ENCODE measurements at regions not wholly inside any gene's neighbourhood (a gene's known extent, or its start where the extent isn't known, plus 50 kb on each side); places are given as distances from the start of the nearest gene placed in this dataset.

DNA sequence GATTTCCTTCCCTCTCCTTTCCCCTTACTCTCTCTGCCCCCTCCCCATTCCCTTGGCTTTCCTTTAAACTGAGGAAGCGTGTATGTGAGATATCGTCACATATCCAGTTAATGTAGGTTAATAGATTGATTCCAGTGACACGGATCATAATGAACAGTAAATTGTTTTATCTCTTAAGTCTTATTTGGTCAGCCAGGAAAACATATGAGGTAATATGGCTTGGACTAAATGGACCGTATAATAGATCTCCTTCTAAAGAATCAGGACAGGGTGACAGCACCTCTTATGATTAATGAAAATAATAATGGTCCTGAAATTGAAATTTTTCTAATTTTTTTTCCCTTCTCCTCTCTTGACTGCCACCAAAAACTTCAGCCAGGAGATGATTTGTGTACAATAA is 779.8 kb upstream of the NR2F2 start:
- no peak for TF ChIP-seq FOXJ3 (CRISPR knock-in tag; IDR thresholded peaks at IDR 0.05)
- TF ChIP-seq, protein P1, sequence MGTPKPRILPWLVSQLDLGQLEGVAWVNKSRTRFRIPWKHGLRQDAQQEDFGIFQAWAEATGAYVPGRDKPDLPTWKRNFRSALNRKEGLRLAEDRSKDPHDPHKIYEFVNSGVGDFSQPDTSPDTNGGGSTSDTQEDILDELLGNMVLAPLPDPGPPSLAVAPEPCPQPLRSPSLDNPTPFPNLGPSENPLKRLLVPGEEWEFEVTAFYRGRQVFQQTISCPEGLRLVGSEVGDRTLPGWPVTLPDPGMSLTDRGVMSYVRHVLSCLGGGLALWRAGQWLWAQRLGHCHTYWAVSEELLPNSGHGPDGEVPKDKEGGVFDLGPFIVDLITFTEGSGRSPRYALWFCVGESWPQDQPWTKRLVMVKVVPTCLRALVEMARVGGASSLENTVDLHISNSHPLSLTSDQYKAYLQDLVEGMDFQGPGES (IDR thresholded peaks at IDR 0.05; ENCODE audit: low read depth, low read length): no peak
- TF ChIP-seq REST (IDR thresholded peaks at IDR 0.05; ENCODE audit: low read depth, low read length): no peak
- TF ChIP-seq POLR2AphosphoS5 (IDR thresholded peaks at IDR 0.05; ENCODE audit: low read depth, low read length): no peak
- TF ChIP-seq CTCF (IDR thresholded peaks at IDR 0.05): no peak
- no peak for TF ChIP-seq FOSL2 (IDR thresholded peaks at IDR 0.05; ENCODE audit: borderline replicate concordance, low read depth)
- TF ChIP-seq PBX3 (IDR thresholded peaks at IDR 0.05): no peak
- TF ChIP-seq, protein P2, sequence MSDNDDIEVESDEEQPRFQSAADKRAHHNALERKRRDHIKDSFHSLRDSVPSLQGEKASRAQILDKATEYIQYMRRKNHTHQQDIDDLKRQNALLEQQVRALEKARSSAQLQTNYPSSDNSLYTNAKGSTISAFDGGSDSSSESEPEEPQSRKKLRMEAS (IDR thresholded peaks at IDR 0.05; ENCODE audit: low read depth): no peak
- no peak for TF ChIP-seq ZBTB33 (IDR thresholded peaks at IDR 0.05; ENCODE audit: borderline replicate concordance, low read depth)
- no peak for TF ChIP-seq MXI1 (IDR thresholded peaks at IDR 0.05; ENCODE audit: low read depth, low read length)
- TF ChIP-seq TCF12 (IDR thresholded peaks at IDR 0.05): no peak
